ENCODE measurements at regions not wholly inside any gene's neighbourhood (a gene's known extent, or its start where the extent isn't known, plus 50 kb on each side); places are given as distances from the start of the nearest gene placed in this dataset.

- TF ChIP-seq CTCF (IDR thresholded peaks at IDR 0.05) (no peak), POLR2AphosphoS5 (IDR thresholded peaks at IDR 0.05) (no peak), POLR2A (IDR thresholded peaks at IDR 0.05) (no peak)
Measured at GRCh38 chr3:40842714-40843113, 318.0 kb downstream of the ZNF621 start.

Measured in breast epithelium (tissue), 3 donors.